Ramos (cell line): ENCODE measurements at regions not wholly inside any gene's neighbourhood (a gene's known extent, or its start where the extent isn't known, plus 50 kb on each side); places are given as distances from the start of the nearest gene placed in this dataset.
"Not testable (repeated sequence)": the region's sequence is repeated elsewhere in the genome, so short reads cannot be mapped to it uniquely, and the experiment has no call there.

Experiments
- in situ Hi-C: fragments of 300-500 bp; cut with MboI; formaldehyde crosslinking; loops from one replicate; pipeline ENCODE4 v1.14.3; 2022; ENCODE audit warnings: low sequenced_read_pairs; ENCODE audit not compliant: unreplicated experiment

DNA sequence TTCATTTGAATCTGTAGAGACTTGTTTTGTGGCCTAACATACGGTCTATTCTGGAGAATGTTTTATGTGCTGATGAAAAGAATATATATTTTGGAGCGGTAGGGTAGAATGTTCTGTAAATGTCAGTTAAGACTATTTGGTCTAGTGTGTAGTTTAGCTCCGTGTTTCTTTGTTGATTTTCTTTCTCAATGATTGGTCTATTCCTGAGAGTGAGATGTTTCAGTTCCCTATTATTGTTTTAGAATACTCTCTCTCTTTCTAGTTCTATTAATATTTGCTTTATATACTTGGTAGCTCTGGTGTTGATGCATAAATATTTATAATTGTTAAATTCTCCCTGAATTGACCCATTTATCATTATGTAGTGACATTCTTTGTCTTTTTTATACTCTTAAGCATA, 236.5 kb downstream of the GLUD2 start:
- in situ Hi-C loops: no loop called here

DNA sequence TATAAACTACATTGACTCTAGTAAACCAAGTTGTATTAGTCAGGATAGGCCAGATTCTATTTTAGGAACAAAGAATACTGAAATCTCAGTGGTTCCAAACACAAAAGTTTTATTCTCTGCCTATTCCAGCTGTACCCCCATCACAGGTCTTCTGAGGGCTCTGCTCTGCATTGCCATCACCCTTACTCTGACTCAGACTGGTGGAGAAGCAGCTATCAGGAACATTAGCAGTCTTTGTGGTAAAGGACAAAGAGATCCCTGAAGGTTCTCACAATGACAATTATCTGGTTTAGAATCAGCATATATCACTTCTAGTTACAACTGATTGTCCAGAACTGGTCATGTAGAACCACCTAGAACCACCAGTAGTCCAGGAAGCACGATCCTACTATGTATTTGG, 251.1 kb downstream of the GLUD2 start:
- in situ Hi-C loops: no loop called here

DNA sequence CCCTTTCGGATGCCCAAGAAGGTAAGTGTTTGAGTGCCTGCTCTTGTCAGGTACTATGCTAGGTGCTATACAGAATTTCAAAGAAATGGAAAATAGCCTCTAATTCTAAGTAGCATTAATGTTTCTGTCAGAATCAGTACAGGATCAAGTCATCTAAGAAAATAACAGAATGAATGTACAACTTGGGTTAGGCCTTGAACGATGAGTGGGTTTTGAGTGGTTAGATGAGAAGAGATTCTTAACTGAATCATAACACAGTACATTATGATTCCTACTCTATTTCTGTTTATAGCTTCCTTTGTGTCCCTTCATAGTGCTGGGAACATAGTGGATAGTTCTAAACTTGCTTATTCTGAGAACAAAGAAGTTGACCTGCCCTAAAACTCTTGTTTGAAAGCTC, 253.9 kb downstream of the GLUD2 start:
- in situ Hi-C loops: no loop called here

DNA sequence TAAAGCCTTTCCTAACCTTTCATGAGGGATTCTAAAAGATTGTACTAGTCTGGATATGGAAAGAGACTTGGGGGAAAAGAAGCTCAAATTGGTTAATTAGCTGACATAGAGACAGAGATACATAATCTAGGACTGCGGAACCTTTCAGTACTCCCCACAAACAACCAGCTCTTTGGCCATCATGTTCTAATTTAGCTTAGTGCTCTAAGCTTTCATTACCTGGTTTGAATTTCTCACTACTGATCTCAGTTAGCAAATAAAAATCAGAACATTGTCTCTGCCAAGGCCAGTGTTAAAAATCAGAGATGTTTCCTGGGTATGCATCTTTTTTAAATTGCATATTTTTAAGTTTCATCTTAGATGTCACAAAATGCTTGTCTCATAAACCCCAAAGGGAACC, 254.4 kb downstream of the GLUD2 start:
- in situ Hi-C loops: no loop called here

DNA sequence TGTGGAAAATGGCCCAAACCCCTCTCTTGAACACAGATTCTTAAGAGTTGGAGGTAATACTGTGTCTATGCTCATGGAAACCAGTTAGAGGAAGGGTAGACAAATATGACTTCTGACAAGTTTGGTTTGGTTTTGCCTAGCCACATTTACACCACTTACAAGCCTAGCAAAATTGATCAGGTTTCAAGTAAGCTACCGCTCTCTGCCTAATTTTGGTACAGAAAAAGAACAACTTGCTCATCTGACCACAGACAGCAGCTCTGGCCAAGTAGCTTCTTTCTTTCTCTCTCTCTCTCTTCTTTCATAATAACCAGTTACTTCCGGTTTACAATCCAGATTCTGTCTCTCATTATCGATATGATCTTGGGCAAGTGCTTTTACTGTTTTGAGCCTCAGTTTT, 260.0 kb downstream of the GLUD2 start:
- in situ Hi-C loops: no loop called here

DNA sequence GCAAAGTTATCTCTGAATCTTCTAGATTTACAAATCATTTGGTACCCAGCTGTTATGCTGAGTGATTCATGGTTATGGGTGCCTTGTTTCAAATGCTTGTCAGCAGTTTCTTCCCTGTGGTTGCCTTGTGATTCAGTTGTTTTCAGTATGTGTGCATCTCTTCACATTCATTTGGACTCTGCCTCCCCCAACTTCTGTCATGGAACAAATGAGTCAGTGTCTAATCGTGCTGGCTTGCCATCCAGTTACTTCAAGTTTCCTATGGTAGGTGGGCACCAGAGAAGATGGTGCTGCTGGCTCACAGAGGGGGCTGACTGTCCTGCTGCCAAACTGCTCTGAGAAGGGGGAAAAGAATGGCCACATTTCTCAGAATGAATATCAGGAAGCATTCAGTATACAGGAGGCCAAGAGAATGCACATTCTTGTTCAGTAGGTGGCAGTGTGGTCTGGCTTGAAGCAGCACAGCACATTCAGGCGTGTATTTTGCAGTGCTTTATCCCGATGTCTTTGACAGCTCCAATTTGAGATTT, 260.9 kb downstream of the GLUD2 start:
- in situ Hi-C loops: no loop called here

DNA sequence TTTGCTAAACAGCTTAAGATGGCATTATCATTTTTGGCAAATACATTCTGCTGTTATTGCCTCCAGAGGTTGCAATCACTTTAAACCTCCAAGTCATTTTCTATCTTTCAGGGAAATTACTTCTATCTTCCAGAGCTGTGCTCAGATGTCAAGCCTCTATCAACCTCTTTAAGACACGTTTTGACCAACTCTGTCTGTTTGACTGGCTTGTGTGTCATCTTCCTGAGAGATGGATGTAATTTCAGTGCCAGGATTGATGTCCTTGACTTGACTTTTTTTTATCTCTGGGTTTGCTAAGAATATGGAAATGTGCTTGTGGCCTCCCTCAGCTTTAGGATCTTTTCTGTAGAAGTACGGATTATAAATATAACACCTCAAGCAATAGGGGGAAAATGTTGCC, 263.4 kb downstream of the GLUD2 start:
- in situ Hi-C loops: loop anchor here (10.0 kb wide), 1 partner anchor 264 kb away; no protein-coding TSS in a partner anchor

DNA sequence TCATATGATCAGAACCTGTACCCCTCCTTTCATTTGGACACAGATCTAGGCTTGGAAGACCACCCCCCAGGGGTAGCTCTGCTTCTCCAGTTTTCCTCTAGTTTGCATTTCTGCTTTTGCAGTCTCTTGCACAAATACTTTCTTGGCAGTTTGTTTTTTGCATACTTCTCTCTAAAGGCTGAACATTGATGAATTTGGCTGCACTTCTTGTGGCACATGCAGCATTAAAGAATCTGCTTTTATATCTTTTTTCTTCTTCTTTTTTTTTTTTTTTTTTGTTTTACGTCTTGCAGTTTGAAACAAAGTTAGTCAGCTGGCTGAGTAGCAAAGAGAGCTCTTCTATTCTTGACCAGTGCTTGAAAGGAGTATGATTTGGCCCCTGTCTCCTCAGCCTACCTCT, 273.0 kb downstream of the GLUD2 start:
- in situ Hi-C loops: no loop called here

DNA sequence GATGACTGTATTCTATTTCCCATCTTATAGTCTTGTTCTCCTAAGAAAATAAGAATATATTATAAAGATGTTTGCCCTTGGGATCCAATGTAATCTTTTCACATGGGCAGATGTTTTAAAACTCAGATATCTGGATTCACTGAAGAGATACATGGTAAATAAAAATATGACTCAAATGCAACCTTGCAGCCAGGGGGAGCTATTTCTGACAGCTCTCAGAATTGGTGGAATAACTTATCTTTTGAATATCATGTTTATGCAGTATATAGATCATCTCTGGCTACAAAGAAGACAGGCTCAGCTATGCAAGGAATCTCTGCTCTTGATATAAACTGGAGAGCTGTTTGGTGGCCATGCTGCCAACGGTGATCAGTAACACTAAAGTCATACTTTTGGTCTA, 274.7 kb downstream of the GLUD2 start:
- in situ Hi-C loops: no loop called here

DNA sequence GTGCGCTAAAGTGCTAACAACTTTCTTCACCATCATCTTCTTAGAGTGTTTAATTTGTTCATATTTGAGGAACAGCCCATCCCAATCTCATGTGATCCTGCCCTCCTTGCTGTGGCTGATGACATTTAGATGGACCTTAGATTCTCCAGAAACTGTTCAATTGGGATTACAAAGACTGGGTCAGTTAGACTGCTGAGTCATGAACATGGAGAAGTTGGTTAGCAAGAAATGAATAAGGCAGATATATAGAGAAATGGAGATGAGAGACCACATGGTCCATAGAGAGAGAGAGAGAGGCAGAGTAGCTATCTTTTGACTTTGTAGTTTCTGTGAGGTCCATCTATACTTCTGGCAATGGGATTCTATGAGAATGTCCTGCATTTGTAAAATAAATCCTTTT, 275.9 kb downstream of the GLUD2 start:
- in situ Hi-C loops: no loop called here

DNA sequence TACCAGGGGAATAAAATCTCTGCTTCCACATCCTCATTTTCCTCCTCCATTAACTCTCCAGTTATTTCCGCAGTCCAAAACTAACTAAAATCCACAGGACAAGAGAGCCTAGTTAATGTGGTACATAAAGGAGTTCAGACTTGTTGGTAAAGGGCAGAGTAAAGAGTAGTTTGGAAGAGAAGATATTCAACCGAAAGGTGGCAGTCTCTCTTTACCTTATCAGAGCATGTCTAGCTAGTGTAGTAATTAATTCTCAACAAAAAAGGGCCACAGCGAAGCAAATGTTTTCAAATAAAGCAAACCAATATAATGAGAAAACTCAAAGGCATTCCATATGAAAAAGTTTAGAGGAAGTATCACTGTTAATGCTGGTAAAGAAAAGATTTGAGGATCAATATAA, 286.5 kb downstream of the GLUD2 start:
- in situ Hi-C loops: no loop called here

DNA sequence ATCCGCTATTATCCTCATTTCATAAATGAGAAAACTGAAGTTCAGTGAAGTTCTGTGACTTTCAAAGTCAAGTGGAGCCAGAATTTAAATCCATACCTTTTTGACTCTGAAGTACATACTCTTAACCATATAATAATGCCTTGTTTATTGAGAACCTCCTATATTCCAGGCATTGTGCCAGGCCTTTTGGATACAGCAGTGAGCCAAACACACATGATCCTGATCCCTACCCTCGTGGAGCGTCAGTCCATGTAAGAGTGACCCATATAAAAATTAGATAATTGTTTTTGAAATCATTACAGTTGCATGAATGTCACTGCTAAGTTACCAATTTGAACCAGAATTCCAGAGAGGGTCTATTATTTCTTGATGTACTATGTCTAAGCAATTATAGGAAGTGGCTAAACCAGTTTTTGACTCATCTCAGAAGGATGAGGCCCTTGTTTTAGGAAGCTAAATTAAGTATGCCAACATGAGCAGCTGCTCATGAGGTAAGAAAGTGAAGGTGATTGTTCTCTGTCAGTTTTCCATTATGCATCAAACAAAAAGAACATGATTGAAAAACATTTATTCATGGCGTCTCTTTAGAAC, 289.5 kb downstream of the GLUD2 start:
- in situ Hi-C loops: no loop called here

DNA sequence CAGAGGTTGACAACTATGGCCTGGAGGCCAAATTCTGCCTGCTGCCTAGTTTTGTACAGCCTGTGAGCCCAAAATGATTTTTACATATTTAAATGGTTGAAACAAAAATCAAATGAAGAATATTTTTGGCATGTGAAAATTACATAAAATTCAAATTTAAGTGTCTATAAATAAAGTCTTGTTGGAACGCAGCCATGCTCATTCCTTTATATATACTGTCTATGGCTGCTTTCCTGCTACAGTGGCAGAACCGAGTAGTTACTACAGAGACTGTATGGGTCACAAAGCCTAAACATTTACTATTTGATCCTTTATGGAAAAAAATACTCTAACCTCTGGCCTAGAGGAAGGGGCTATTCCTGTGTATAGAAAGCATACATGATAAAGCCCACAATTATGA, 290.4 kb downstream of the GLUD2 start:
- in situ Hi-C loops: no loop called here

DNA sequence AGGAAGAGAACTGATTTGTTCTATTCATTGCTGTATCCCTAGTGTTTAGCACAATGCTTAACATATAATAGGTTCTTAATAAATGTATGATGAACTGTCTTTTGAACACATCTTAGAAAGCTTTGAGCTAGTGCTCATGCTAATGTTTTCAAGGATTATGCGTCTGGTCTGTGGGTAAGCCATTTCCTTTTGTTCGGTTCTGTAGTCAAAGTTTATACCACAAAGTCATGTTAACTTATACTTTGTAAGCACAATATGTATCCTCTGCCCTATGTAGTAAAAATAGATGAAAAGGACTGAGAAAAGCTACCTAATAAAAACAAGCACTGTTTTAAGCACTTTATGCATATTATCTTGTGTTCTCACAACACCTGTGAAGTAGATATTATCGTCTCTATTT, 301.9 kb downstream of the GLUD2 start:
- in situ Hi-C loops: no loop called here

DNA sequence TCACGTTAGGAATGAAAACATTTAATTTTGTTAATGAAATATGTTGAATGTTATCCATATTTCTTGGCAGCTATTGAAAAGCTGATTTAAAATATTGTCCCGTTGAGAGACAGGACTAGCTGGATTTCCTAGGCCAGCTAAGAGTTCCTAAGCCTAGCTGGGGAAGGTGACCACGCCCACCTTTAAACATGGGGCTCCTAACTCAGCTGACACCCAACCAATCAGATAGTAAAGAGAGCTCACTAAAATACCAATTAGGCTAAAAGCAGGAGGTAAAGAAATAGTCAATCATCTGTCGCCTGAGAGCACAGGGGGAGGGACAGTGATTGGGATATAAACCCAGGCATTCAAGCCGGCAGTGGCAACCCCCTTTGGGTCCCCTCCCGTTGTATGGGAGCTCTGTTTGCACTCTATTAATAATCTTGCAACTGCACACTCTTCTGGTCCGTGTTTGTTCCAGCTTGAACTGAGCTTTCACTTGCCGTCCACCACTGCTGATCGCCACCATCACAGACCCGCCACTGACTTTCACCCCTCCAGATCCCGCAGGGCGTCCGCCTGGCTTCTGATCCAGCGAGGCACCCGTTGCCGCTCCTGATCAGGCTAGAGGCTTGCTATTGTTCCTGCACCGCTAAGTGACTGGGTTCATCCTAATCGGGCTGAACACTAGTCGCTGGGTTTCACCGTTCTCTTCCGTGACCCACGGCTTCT, 308.9 kb downstream of the GLUD2 start:
- in situ Hi-C loops: loop anchor here (25.0 kb wide), 1 partner anchor 619 kb away; no protein-coding TSS in a partner anchor

DNA sequence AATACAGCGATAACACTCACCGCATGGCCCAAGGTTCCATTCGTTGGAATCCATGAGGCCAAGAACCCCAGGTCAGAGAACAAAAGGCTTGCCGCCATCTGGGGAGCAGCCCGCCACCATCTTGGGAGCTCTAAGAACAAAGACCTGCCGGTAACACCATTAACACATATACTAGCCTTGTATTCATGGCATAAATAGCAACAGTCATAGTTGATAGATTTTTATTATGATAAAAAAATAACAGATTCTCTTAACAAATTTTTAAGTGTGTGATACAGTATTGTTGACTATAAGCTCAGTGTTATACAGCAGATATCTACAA, 309.4 kb downstream of the GLUD2 start:
- in situ Hi-C loops: loop anchor here (25.0 kb wide), 1 partner anchor 620 kb away; no protein-coding TSS in a partner anchor

DNA sequence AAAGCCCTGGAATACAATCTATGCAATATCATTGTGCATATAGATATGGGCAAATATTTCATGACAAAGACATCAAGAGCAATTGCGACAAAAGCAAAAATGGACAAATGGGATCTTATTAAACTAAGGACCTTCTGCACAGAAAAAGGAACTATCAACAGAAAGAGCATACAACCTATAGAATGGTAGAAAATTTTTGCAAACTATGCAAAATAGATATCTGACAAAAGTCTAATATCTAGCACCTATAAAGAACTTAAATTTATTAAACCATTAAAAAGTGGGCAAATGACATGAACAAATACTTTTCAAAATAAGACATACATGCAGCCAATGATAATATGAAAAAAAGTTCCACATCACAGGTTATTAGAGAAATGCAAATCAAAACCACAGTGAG, 312.9 kb downstream of the GLUD2 start:
- in situ Hi-C loops: loop anchor here (25.0 kb wide), 1 partner anchor 623 kb away; no protein-coding TSS in a partner anchor

DNA sequence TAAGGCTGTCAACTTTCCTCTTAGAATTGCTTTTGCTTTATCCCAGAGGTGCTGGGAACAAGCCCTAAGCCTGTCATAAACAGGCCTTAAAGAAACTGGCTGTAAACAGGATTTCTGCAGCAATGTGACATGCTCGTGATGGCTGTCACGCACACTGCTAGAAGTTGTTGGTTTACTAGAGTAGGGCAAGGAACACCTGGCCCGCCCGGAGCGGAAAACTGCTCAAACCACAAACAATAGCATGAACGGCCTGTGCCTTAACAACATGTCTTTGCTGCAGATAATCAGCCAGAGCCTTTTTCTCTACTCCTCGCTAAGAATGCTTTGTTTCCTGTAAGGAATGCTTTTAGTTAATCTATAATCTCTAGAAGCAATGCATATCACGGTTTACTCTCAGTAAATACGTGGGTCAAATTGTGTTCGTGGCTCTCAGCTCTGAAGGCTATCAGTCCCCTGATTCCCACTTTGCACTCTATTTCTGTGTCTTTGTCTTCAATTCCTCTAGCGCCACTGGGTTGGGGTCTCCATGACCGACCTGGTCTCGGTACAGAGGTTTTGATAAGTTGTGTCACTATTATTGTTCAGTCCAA, 318.3 kb downstream of the GLUD2 start:
- in situ Hi-C loops: loop anchor here (25.0 kb wide), 1 partner anchor 628 kb away; no protein-coding TSS in a partner anchor

DNA sequence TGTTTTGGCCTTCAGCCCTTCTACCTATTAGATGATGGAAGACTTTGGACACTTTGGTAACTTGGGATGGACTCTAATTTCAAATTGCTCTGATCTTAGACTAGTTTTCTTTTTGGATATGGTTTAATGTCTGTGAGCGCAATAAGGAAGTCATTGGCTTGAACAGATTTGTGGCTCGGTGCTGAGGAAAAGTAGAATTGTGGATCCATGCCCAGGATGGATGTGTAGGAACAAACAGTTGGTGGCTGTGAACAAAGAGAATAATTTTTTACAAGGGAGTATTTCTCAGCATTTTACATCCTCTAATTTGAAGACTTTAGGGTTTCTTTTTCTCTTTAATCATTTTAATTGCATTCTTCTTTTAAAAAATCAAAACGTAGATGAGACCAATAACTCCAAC, 327.1 kb downstream of the GLUD2 start:
- in situ Hi-C loops: loop anchor here (25.0 kb wide), 1 partner anchor 637 kb away; no protein-coding TSS in a partner anchor

DNA sequence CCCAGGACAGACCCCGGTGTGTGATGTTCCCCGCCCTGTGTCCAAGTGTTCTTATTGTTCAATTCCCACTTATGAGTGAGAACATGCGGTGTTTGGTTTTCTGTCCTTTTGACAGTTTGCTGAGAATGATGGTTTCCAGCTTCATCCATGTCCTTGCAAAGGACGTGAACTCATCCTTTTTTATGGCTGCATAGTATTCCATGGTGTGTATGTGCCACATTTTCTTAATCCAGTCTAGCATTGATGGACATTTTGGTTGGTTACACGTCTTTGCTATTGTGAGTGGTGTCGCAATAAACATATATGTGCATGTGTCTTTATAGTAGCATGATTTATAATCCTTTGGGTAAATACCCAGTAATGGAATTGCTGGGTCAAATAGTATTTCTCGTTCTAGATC, 334.5 kb downstream of the GLUD2 start:
- in situ Hi-C loops: not testable (repeated sequence)

DNA sequence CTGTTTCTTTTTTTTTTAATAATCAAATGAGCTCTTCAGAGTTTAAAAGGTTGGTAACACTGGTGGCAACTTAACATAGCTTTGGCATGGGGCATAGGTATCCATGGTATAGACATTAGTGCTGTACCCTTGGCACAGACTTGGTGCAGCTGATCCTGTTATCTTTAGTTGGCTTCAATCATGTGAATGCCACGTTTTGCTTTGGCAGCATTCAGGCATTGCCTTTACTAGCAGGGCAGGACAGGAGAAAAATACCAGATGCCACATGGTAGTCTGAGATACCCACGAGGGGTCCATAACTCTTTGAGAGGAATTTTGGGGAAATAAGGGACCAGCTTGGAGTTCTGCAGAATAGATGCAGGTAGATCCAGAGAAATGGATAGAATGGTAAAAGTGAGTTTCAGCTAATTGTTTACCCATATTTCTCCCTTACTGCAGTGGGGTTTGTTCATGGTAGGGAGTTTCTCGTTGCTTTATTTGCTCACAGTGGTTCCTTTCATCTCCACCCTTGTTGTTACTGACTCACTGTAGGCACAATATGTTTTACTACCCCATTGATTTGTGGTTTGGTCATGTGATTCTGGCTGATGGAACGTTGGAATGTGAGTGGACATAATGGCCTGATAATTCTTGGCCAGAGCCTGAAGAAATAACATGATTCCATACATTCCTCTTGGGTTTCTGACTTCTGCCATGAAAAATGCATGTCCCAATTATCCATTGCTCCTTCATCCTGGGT, 342.7 kb downstream of the GLUD2 start:
- in situ Hi-C loops: no loop called here
